WTC11 (cell line): ENCODE measurements at regions not wholly inside any gene's neighbourhood (a gene's known extent, or its start where the extent isn't known, plus 50 kb on each side); places are given as distances from the start of the nearest gene placed in this dataset.

Source experiments
- ATAC-seq: fragments of 200-7000 bp; cut with Tn5 transposase; 2 replicates; pipeline ENCODE4 v1.10.0; 2021; ENCODE audit warnings: mild to moderate bottlenecking, moderate library complexity
- CTCF ChIA-PET: fragments of 300-600 bp; sonication (Branson Sonifier 250); formaldehyde crosslinking; loops from one replicate; lab custom pipeline; 2021; ENCODE audit warnings: antibody characterized with exemption; lab: Charles Lee
- POLR2A ChIA-PET: fragments of 350-600 bp; sonication (Branson Sonifier 250); formaldehyde crosslinking; loops from one replicate; lab custom pipeline; 2021; ENCODE audit warnings: antibody characterized with exemption; lab: Charles Lee
- DNase-seq: peaks from one replicate; pipeline ENCODE4 v3.0.0; 2021; ENCODE audit warnings: low spot score
- H3K27ac Mint-ChIP-seq: 2 replicates; pipeline ENCODE4 v1.8.0; 2021; ENCODE audit warnings: mixed read lengths
- H3K27me3 Mint-ChIP-seq: 2 replicates; pipeline ENCODE4 v1.8.0; 2021; ENCODE audit warnings: low read depth, mild to moderate bottlenecking, moderate library complexity, mixed read lengths
- H3K36me3 Mint-ChIP-seq: 2 replicates; pipeline ENCODE4 v1.8.0; 2021; ENCODE audit warnings: mixed read lengths
- H3K4me1 Mint-ChIP-seq: 2 replicates; pipeline ENCODE4 v1.8.0; 2022; ENCODE audit warnings: mixed read lengths
- H3K4me3 Mint-ChIP-seq: 2 replicates; pipeline ENCODE4 v1.8.0; 2021; ENCODE audit warnings: mild to moderate bottlenecking, moderate library complexity, mixed read lengths
- H3K9me3 Mint-ChIP-seq: 2 replicates; pipeline ENCODE4 v1.8.0; 2021; ENCODE audit warnings: mixed read lengths
- AFF4 ChIP-seq: sonication (generic); formaldehyde crosslinking; IDR thresholded peaks from 2 replicates; pipeline ENCODE4 v1.8.1; 2023; ENCODE audit warnings: mild to moderate bottlenecking, missing genetic modification reagents, borderline replicate concordance
- ERG ChIP-seq: fragments of 250-450 bp; sonication (Bioruptor Pico); IDR thresholded peaks from 2 replicates; pipeline ENCODE4 v1.8.0; 2021; ENCODE audit warnings: mild to moderate bottlenecking
- FOXK1 ChIP-seq: sonication (generic); formaldehyde crosslinking; IDR thresholded peaks from 2 replicates; pipeline ENCODE4 v1.8.0; 2022; ENCODE audit warnings: mild to moderate bottlenecking, moderate library complexity, missing genetic modification reagents
- GTF2I ChIP-seq: fragments of 250-450 bp; sonication (Bioruptor Pico); conservative IDR thresholded peaks from 2 replicates; pipeline ENCODE4 v1.4.0; 2021; ENCODE audit warnings: mild to moderate bottlenecking
- HMGA2 ChIP-seq: fragments of 250-450 bp; sonication (Bioruptor Pico); IDR thresholded peaks from 2 replicates; pipeline ENCODE4 v1.4.0; 2021; ENCODE audit warnings: mild to moderate bottlenecking, moderate library complexity
- HMGXB4 ChIP-seq: sonication (generic); formaldehyde crosslinking; IDR thresholded peaks from 2 replicates; pipeline ENCODE4 v1.8.1; 2023; ENCODE audit warnings: mild to moderate bottlenecking, moderate library complexity, missing genetic modification reagents
- JAZF1 ChIP-seq: fragments of 250-450 bp; sonication (Bioruptor Pico); IDR thresholded peaks from 2 replicates; pipeline ENCODE4 v1.9.0; 2021; ENCODE audit warnings: moderate library complexity, mild to moderate bottlenecking, inconsistent platforms
- NFE2L1 ChIP-seq: sonication (generic); formaldehyde crosslinking; IDR thresholded peaks from 2 replicates; pipeline ENCODE4 v1.8.1; 2023; ENCODE audit warnings: missing genetic modification reagents
- NR1H2 ChIP-seq: sonication (generic); formaldehyde crosslinking; IDR thresholded peaks from 2 replicates; pipeline ENCODE4 v1.9.0; 2021; ENCODE audit warnings: mild to moderate bottlenecking, moderate library complexity, missing genetic modification reagents
- NR2C2 ChIP-seq: sonication (generic); formaldehyde crosslinking; IDR thresholded peaks from 2 replicates; pipeline ENCODE4 v1.8.0; 2022; ENCODE audit warnings: mild to moderate bottlenecking, missing genetic modification reagents
- PRDM15 ChIP-seq: sonication (generic); formaldehyde crosslinking; IDR thresholded peaks from 2 replicates; pipeline ENCODE4 v1.8.0; 2022; ENCODE audit warnings: missing genetic modification reagents
- PREB ChIP-seq: sonication (generic); formaldehyde crosslinking; IDR thresholded peaks from 2 replicates; pipeline ENCODE4 v1.8.1; 2022; ENCODE audit warnings: mild to moderate bottlenecking, missing genetic modification reagents, moderate library complexity, borderline replicate concordance
- RORB ChIP-seq: fragments of 250-450 bp; sonication (Bioruptor Pico); IDR thresholded peaks from 2 replicates; pipeline ENCODE4 v1.9.0; 2021; ENCODE audit warnings: mild to moderate bottlenecking
- TCF7 ChIP-seq: sonication (generic); formaldehyde crosslinking; IDR thresholded peaks from 2 replicates; pipeline ENCODE4 v1.8.0; 2022; ENCODE audit warnings: mild to moderate bottlenecking, low read depth, missing genetic modification reagents, moderate library complexity
- TEAD1 ChIP-seq: sonication (generic); formaldehyde crosslinking; IDR thresholded peaks from 2 replicates; pipeline ENCODE4 v1.8.0; 2022; ENCODE audit warnings: mild to moderate bottlenecking, missing genetic modification reagents
- TP53 ChIP-seq: sonication (generic); formaldehyde crosslinking; IDR thresholded peaks from 2 replicates; pipeline ENCODE4 v1.8.1; 2023; ENCODE audit warnings: mild to moderate bottlenecking, missing genetic modification reagents
- USF1 ChIP-seq: sonication (generic); formaldehyde crosslinking; IDR thresholded peaks from 2 replicates; pipeline ENCODE4 v1.8.0; 2022; ENCODE audit warnings: mild to moderate bottlenecking, missing genetic modification reagents
- ZNF425 ChIP-seq: fragments of 250-450 bp; sonication (Bioruptor Pico); conservative IDR thresholded peaks from 2 replicates; pipeline ENCODE4 v1.9.0; 2021; ENCODE audit warnings: mild to moderate bottlenecking

GRCh38 chr15:70342554-70343548 lies 245.1 kb upstream of the TLE3 start:
- TF ChIP-seq HMGXB4 (CRISPR knock-in tag) = no peak
- TF ChIP-seq TP53 (CRISPR knock-in tag) = no peak
- TF ChIP-seq GTF2I (CRISPR knock-in tag) = no peak
- Mint-ChIP-seq H3K4me3 (no peak overlapping the region), H3K4me1 (peaks cover 6% of the 10 kb centered on the region)

GRCh38 chr15:70342141-70342540 lies 244.4 kb upstream of the TLE3 start:
- ChIA-PET POLR2A (no interaction called here), CTCF (no interaction called here)
- ATAC-seq (no peak), DNase-seq (no peak)
- Mint-ChIP-seq H3K4me1 (no peaks in the 10 kb centered on the region), H3K36me3 (no peaks in the 10 kb centered on the region), H3K4me3 (no peak overlapping the region), H3K27me3 (no peaks in the 10 kb centered on the region), H3K27ac (no peak overlapping the region), H3K9me3 (no peaks in the 10 kb centered on the region)
- TF ChIP-seq NFE2L1 (CRISPR knock-in tag) (no peak), ERG (no peak), USF1 (CRISPR knock-in tag) (no peak), RORB (no peak), PREB (no peak), ZNF425 (CRISPR knock-in tag) (no peak), HMGA2 (no peak), TCF7 (CRISPR knock-in tag) (no peak), NR2C2 (CRISPR knock-in tag) (no peak), FOXK1 (CRISPR knock-in tag) (no peak), PRDM15 (no peak), NR1H2 (CRISPR knock-in tag) (no peak), AFF4 (CRISPR knock-in tag) (no peak), JAZF1 (no peak), TEAD1 (no peak)

More at GRCh38 chr15:70342554-70343548, 245.1 kb upstream of the TLE3 start:
- DNase-seq = no peak
- Mint-ChIP-seq H3K9me3 (no peaks in the 10 kb centered on the region), H3K36me3 (no peaks in the 10 kb centered on the region), H3K27ac (no peak overlapping the region), H3K27me3 (no peaks in the 10 kb centered on the region)
- ChIA-PET CTCF (interaction anchor here (2.4 kb wide), 1 partner anchor 12 kb away, joined by 11 read pairs; no protein-coding TSS in a partner anchor), POLR2A (no interaction called here)
- ATAC-seq = no peak
